H1 (cell line): ENCODE measurements at regions not wholly inside any gene's neighbourhood (a gene's known extent, or its start where the extent isn't known, plus 50 kb on each side); places are given as distances from the start of the nearest gene placed in this dataset.

Experiments
- CTCF ChIA-PET: fragments of 300-600 bp; sonication (Branson Sonifier 250); formaldehyde crosslinking; loops from one replicate; lab custom pipeline; 2021; ENCODE audit not compliant: partially characterized antibody; lab: Charles Lee
- POLR2A ChIA-PET: fragments of 300-600 bp; sonication (Branson Sonifier 250); formaldehyde crosslinking; loops from one replicate; lab custom pipeline; 2021; ENCODE audit warnings: inconsistent platforms; ENCODE audit not compliant: partially characterized antibody; lab: Charles Lee
- DNase-seq, 2 experiments: peaks; one replicate each; pipeline versions ENCODE4 v3.0.0 to v3.0.0-alpha.2; 2010 to 2022; ENCODE audit warnings: low spot score in 2 of 2, low read depth in 1 of 2, mixed read lengths in 1 of 2
- FAIRE-seq: peaks from 2 replicates; lab custom pipeline; 2011; peaks lifted over from hg19 to GRCh38; lab: Jason Lieb, UNC
- H2AFZ ChIP-seq: 2 replicates; pipeline ENCODE4 v1.8.1; 2012; ENCODE audit warnings: low read length, inconsistent platforms
- H2AK5ac ChIP-seq: 2 replicates; pipeline ENCODE4 v1.6.1; 2013; ENCODE audit warnings: low read depth, low read length
- H2BK120ac ChIP-seq: replicated peaks from 2 replicates; pipeline ENCODE3; 2013; ENCODE audit warnings: low read depth, low read length, inconsistent platforms
- H2BK12ac ChIP-seq: 2 replicates; pipeline ENCODE4 v1.6.1; 2013; ENCODE audit warnings: low read depth, low read length
- H2BK15ac ChIP-seq: 2 replicates; pipeline ENCODE4 v1.6.1; 2013; ENCODE audit warnings: low read length
- H2BK20ac ChIP-seq: 2 replicates; pipeline ENCODE4 v1.6.1; 2013; ENCODE audit warnings: low read length
- H2BK5ac ChIP-seq: 2 replicates; pipeline ENCODE4 v1.6.1; 2013; ENCODE audit warnings: low read depth, low read length
- H3K14ac ChIP-seq: 2 replicates; pipeline ENCODE4 v1.6.1; 2013; ENCODE audit warnings: inconsistent platforms; ENCODE audit not compliant: insufficient read length
- H3K18ac ChIP-seq: 2 replicates; pipeline ENCODE4 v1.6.1; 2013; ENCODE audit warnings: low read length; ENCODE audit errors: extremely low read depth
- H3K23ac ChIP-seq: 2 replicates; pipeline ENCODE4 v1.6.1; 2013; ENCODE audit warnings: inconsistent platforms; ENCODE audit not compliant: insufficient read length
- H3K23me2 ChIP-seq: 2 replicates; pipeline ENCODE4 v1.6.1; 2013; ENCODE audit warnings: low read depth, low read length
- H3K27ac ChIP-seq: 2 replicates; pipeline ENCODE4 v1.6.1; 2011; ENCODE audit warnings: low read depth, low read length, inconsistent platforms
- H3K27me3 ChIP-seq, 4 experiments: replicated peaks in 1 of 4; 1 replicate in 1 of 4; 2 replicates in 3 of 4; pipeline versions ENCODE4 v1.6.1 to v1.8.1; 2011 to 2013; ENCODE audit warnings: low read length in 3 of 4, mild to moderate bottlenecking in 3 of 4, inconsistent platforms in 2 of 4, mixed read lengths in 2 of 4, moderate library complexity in 1 of 4; ENCODE audit not compliant: control insufficient read depth in 3 of 4, insufficient read depth in 3 of 4; ENCODE audit errors: extremely low read depth in 1 of 4
- H3K36me3 ChIP-seq, 4 experiments: 2 replicates each; pipeline versions ENCODE4 v1.6.1 to v1.8.1; 2011 to 2013; ENCODE audit warnings: mild to moderate bottlenecking in 4 of 4, low read length in 3 of 4, moderate library complexity in 2 of 4, control low read depth in 1 of 4, inconsistent platforms in 1 of 4; ENCODE audit not compliant: insufficient read depth in 4 of 4, control insufficient read depth in 2 of 4
- H3K4ac ChIP-seq: replicated peaks from 2 replicates; pipeline ENCODE3; 2013; ENCODE audit warnings: low read length, low read depth, mixed read lengths, inconsistent platforms; ENCODE audit not compliant: insufficient read length
- H3K4me1 ChIP-seq, 4 experiments: replicated peaks in 1 of 4; 1 replicate in 1 of 4; 2 replicates in 3 of 4; pipeline versions ENCODE4 v1.6.1 to v1.8.1; 2011 to 2013; ENCODE audit warnings: low read length in 3 of 4, inconsistent platforms in 2 of 4, mixed read lengths in 1 of 4; ENCODE audit not compliant: insufficient read depth in 4 of 4, control insufficient read depth in 3 of 4
- H3K4me2 ChIP-seq, 2 experiments: 2 replicates each; pipeline versions ENCODE4 v1.6.1 to v1.8.1; 2011 to 2013; ENCODE audit warnings: low read depth in 2 of 2, low read length in 2 of 2, control low read depth in 1 of 2, inconsistent platforms in 1 of 2, mild to moderate bottlenecking in 1 of 2; ENCODE audit not compliant: insufficient read depth in 1 of 2
- H3K4me3 ChIP-seq, 4 experiments: fragments of 200-600, 300-600 bp in 1 of 4; sonication (generic), shearing (Covaris generic), sonication (Bioruptor Twin) in 1 of 4; 2 replicates each; pipeline versions ENCODE4 v1.5.1 to v1.8.1; 2011 to 2016; ENCODE audit warnings: low read length in 4 of 4, low read depth in 3 of 4, control low read depth in 2 of 4, inconsistent platforms in 2 of 4, mild to moderate bottlenecking in 2 of 4, mixed read lengths in 1 of 4, moderate library complexity in 1 of 4; ENCODE audit not compliant: insufficient read depth in 2 of 4; ENCODE audit errors: extremely low read depth in 1 of 4
- H3K56ac ChIP-seq: replicated peaks from 2 replicates; pipeline ENCODE3; 2013; ENCODE audit warnings: low read depth, mild to moderate bottlenecking, mixed read lengths, low read length, inconsistent platforms; ENCODE audit not compliant: insufficient read length
- H3K79me1 ChIP-seq: 2 replicates; pipeline ENCODE4 v1.6.1; 2013; ENCODE audit warnings: low read depth, low read length, control low read depth
- H3K79me2 ChIP-seq, 2 experiments: 2 replicates each; pipeline versions ENCODE4 v1.6.1 to v1.8.1; 2012 to 2013; ENCODE audit warnings: low read length in 2 of 2, mild to moderate bottlenecking in 2 of 2, inconsistent platforms in 1 of 2; ENCODE audit not compliant: insufficient read depth in 2 of 2, control insufficient read depth in 1 of 2
- H3K9ac ChIP-seq, 4 experiments: replicated peaks in 1 of 4; 1 replicate in 1 of 4; 2 replicates in 3 of 4; pipeline versions ENCODE4 v1.6.1 to v1.8.1; 2011 to 2013; ENCODE audit warnings: low read depth in 3 of 4, low read length in 3 of 4, control low read depth in 2 of 4, mild to moderate bottlenecking in 2 of 4, moderate library complexity in 2 of 4, inconsistent platforms in 1 of 4; ENCODE audit errors: extremely low read depth in 1 of 4
- H3K9me3 ChIP-seq, 2 experiments: 2 replicates each; pipeline versions ENCODE4 v1.6.1 to v1.8.1; 2012 to 2013; ENCODE audit warnings: mild to moderate bottlenecking in 2 of 2, moderate library complexity in 2 of 2, control low read depth in 1 of 2, inconsistent platforms in 1 of 2, low read depth in 1 of 2, low read length in 1 of 2, mixed read lengths in 1 of 2; ENCODE audit not compliant: insufficient read depth in 2 of 2
- H4K20me1 ChIP-seq, 2 experiments: replicated peaks in 1 of 2; 2 replicates each; pipeline versions ENCODE3 to v1.8.1; 2011 to 2013; ENCODE audit warnings: inconsistent platforms in 2 of 2, low read length in 2 of 2, mild to moderate bottlenecking in 1 of 2; ENCODE audit not compliant: insufficient read depth in 2 of 2, control insufficient read depth in 1 of 2
- H4K5ac ChIP-seq: 2 replicates; pipeline ENCODE4 v1.6.1; 2013; ENCODE audit warnings: low read length, low read depth, mixed read lengths, inconsistent platforms; ENCODE audit not compliant: insufficient read length
- H4K8ac ChIP-seq: 2 replicates; pipeline ENCODE4 v1.8.0; 2013; ENCODE audit warnings: mild to moderate bottlenecking, moderate library complexity, low read length, inconsistent platforms; ENCODE audit not compliant: insufficient read depth; ENCODE audit errors: extremely low read depth
- H4K91ac ChIP-seq: replicated peaks from 2 replicates; pipeline ENCODE3; 2013; ENCODE audit warnings: low read length, mixed read lengths, inconsistent platforms; ENCODE audit not compliant: insufficient read length
- CHD2 ChIP-seq: IDR thresholded peaks from 2 replicates; pipeline ENCODE4 v1.6.1; 2012; ENCODE audit warnings: low read length, improper control_type of control experiment
- CTBP2 ChIP-seq: IDR thresholded peaks from 2 replicates; pipeline ENCODE4 v1.7.0; 2011; ENCODE audit warnings: borderline replicate concordance, mild to moderate bottlenecking, moderate library complexity, mixed read lengths, low read length; ENCODE audit not compliant: insufficient read depth, insufficient read length
- CTCF ChIP-seq, 3 experiments: IDR thresholded peaks; 1 replicate in 2 of 3; 2 replicates in 1 of 3; pipeline versions ENCODE4 v1.5.1 to v1.6.1; 2011; ENCODE audit warnings: low read length in 3 of 3, mild to moderate bottlenecking in 3 of 3, inconsistent platforms in 2 of 3, low read depth in 1 of 3, moderate library complexity in 1 of 3; ENCODE audit not compliant: insufficient read depth in 1 of 3; ENCODE audit errors: control extremely low read depth in 1 of 3
- FOSL1 ChIP-seq: IDR thresholded peaks from 2 replicates; pipeline ENCODE4 v1.6.1; 2011; ENCODE audit warnings: mild to moderate bottlenecking, low read depth, low read length, moderate library complexity; ENCODE audit not compliant: insufficient read depth
- HDAC2 ChIP-seq, 2 experiments: fragments of 300-600 bp in 1 of 2; sonication (generic) in 1 of 2; IDR thresholded peaks; 2 replicates each; pipeline ENCODE4 v1.6.1; 2011 to 2012; ENCODE audit warnings: low read depth in 2 of 2, low read length in 2 of 2, mild to moderate bottlenecking in 2 of 2, moderate library complexity in 2 of 2, borderline replicate concordance in 1 of 2, inconsistent platforms in 1 of 2
- NANOG ChIP-seq: IDR thresholded peaks from 2 replicates; pipeline ENCODE4 v1.6.1; 2011; ENCODE audit warnings: low read length, low read depth, mild to moderate bottlenecking, inconsistent platforms; ENCODE audit not compliant: insufficient read depth, poor library complexity, severe bottlenecking
- SIN3A ChIP-seq, 2 experiments: IDR thresholded peaks in 1 of 2; conservative IDR thresholded peaks in 1 of 2; 2 replicates each; pipeline ENCODE4 v1.6.1; 2011 to 2012; ENCODE audit warnings: low read length in 2 of 2, improper control_type of control experiment in 1 of 2, low read depth in 1 of 2, mild to moderate bottlenecking in 1 of 2
- SRF ChIP-seq: IDR thresholded peaks from 2 replicates; pipeline ENCODE4 v1.6.1; 2011; ENCODE audit warnings: mild to moderate bottlenecking, low read depth, low read length, moderate library complexity
- TEAD4 ChIP-seq: IDR thresholded peaks from 2 replicates; pipeline ENCODE4 v1.6.1; 2012; ENCODE audit warnings: low read depth, low read length, inconsistent platforms, mixed read lengths
- WGBS, 2 experiments: shearing (Covaris generic) in 1 of 2; methylation state at CpG; one replicate each; pipeline versions ENCODE4 v1.1.6 to v1.1.7; 2013 to 2015; ENCODE audit warnings: low lambda C conversion rate in 2 of 2, mixed read lengths in 2 of 2, inconsistent platforms in 1 of 2, low coverage in 1 of 2, missing lambda C conversion rate in 1 of 2; ENCODE audit not compliant: insufficient replicate concordance in 2 of 2, insufficient coverage in 1 of 2, insufficient read length in 1 of 2; ENCODE audit errors: extremely low coverage in 1 of 2, missing lambda C conversion rate in 1 of 2; 5-methylcytosine and 5-hydroxymethylcytosine counted together

GRCh38 chr10:3687510-3688081, 97.4 kb downstream of the KLF6 start:
- no peaks in the 10 kb centered on the region for H3K23me2 ChIP-seq
- no peak overlapping the region for H2BK15ac ChIP-seq
- no peak overlapping the region for H2BK5ac ChIP-seq
- no peaks in the 10 kb centered on the region for H3K4me1 ChIP-seq
- H2BK12ac ChIP-seq = no peak overlapping the region
- H3K36me3 ChIP-seq = no peaks in the 10 kb centered on the region
- POLR2A ChIA-PET = no interaction called here
- WGBS, 2 experiments = 91% methylated on average over 5 of the region's 5 CpGs; no CpG with 5 or more reads in 1 of the 2 experiments
- no peaks in the 10 kb centered on the region for H3K79me2 ChIP-seq
- H3K14ac ChIP-seq = no peak overlapping the region
- FAIRE-seq = no peak
- no peaks in the 10 kb centered on the region for H3K79me1 ChIP-seq
- no peaks in the 10 kb centered on the region for H4K20me1 ChIP-seq
- no peak overlapping the region for H3K9ac ChIP-seq
- CTCF ChIA-PET = interaction anchor here (0.9 to 1.5 kb wide), 2 partner anchors 10 to 16 kb away, joined by 3 to 5 read pairs; no protein-coding TSS in a partner anchor
- no peak overlapping the region for H2BK120ac ChIP-seq
- no peak overlapping the region for H3K27ac ChIP-seq
- no peak overlapping the region for H2BK20ac ChIP-seq
- H3K56ac ChIP-seq = no peak overlapping the region
- no peak overlapping the region for H4K8ac ChIP-seq
- H3K4me2 ChIP-seq = no peak overlapping the region
- no peak for DNase-seq
- no peak overlapping the region for H3K4ac ChIP-seq
- H3K23ac ChIP-seq = no peak overlapping the region
- H4K5ac ChIP-seq = no peak overlapping the region
- no peak overlapping the region for H3K4me3 ChIP-seq
- H2AK5ac ChIP-seq = no peak overlapping the region
- no peaks in the 10 kb centered on the region for H3K27me3 ChIP-seq
- TF ChIP-seq HDAC2 (IDR thresholded peaks at IDR 0.05; ENCODE audit: borderline replicate concordance in 1 of 2, low read depth in 2 of 2, low read length in 2 of 2) (no peak), CHD2 (no peak), NANOG (no peak), SRF (no peak), TEAD4 (no peak), CTBP2 (no peak), FOSL1 (no peak), CTCF (IDR thresholded peaks at IDR 0.05; ENCODE audit: control extremely low read depth in 1 of 3, insufficient read depth in 1 of 3, low read depth in 1 of 3, low read length in 3 of 3) (no peak), SIN3A (conservative IDR thresholded peaks at IDR 0.05 in 1 of 2, IDR thresholded peaks at IDR 0.05 in 1 of 2; ENCODE audit: low read depth in 1 of 2, low read length in 2 of 2) (no peak)
- H4K91ac ChIP-seq = no peak overlapping the region
- H2AFZ ChIP-seq = no peak overlapping the region
- no peaks in the 10 kb centered on the region for H3K9me3 ChIP-seq
- no peak overlapping the region for H3K18ac ChIP-seq
